HL-60 (cell line): ENCODE measurements at regions not wholly inside any gene's neighbourhood (a gene's known extent, or its start where the extent isn't known, plus 50 kb on each side); places are given as distances from the start of the nearest gene placed in this dataset.

Experiments
- GABPA ChIP-seq: IDR thresholded peaks from 2 replicates; pipeline ENCODE4 v1.6.1; 2012; ENCODE audit warnings: low read depth
- POLR2AphosphoS5 ChIP-seq: IDR thresholded peaks from 2 replicates; pipeline ENCODE4 v1.6.1; 2012; ENCODE audit warnings: low read depth
- TF ChIP-seq, protein P1 (sequence below): IDR thresholded peaks from one replicate; pipeline ENCODE4 v1.5.1; 2011; ENCODE audit warnings: low read length, control low read depth, inconsistent platforms; ENCODE audit not compliant: insufficient read depth
- TF ChIP-seq, protein P2 (sequence below): IDR thresholded peaks from 2 replicates; pipeline ENCODE4 v1.6.1; 2012; ENCODE audit warnings: low read depth; ENCODE audit not compliant: insufficient replicate concordance

DNA sequence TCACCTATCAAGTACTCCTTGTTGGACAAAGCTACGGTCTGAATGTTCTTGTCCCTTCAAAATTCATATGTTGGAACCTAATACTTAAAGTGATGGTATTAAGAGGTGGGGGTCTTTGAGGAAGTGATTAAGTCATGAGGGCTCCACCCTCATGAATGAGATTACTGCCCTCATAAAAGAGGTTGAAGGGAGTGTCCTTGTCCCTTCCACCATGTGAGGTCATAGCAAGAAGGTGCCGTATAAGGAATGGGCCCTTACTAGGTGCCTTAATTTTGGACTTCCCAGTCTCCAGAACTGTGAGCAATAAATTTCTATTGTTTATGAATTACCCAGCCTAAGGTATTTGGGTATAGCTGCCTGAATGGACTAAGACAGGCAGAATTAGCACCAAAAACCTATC is 191.1 kb upstream of the NUDT4 start:
- TF ChIP-seq, protein P1, sequence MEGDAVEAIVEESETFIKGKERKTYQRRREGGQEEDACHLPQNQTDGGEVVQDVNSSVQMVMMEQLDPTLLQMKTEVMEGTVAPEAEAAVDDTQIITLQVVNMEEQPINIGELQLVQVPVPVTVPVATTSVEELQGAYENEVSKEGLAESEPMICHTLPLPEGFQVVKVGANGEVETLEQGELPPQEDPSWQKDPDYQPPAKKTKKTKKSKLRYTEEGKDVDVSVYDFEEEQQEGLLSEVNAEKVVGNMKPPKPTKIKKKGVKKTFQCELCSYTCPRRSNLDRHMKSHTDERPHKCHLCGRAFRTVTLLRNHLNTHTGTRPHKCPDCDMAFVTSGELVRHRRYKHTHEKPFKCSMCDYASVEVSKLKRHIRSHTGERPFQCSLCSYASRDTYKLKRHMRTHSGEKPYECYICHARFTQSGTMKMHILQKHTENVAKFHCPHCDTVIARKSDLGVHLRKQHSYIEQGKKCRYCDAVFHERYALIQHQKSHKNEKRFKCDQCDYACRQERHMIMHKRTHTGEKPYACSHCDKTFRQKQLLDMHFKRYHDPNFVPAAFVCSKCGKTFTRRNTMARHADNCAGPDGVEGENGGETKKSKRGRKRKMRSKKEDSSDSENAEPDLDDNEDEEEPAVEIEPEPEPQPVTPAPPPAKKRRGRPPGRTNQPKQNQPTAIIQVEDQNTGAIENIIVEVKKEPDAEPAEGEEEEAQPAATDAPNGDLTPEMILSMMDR, result no peak
- TF ChIP-seq POLR2AphosphoS5 (no peak), GABPA (no peak)
- TF ChIP-seq, protein P2, sequence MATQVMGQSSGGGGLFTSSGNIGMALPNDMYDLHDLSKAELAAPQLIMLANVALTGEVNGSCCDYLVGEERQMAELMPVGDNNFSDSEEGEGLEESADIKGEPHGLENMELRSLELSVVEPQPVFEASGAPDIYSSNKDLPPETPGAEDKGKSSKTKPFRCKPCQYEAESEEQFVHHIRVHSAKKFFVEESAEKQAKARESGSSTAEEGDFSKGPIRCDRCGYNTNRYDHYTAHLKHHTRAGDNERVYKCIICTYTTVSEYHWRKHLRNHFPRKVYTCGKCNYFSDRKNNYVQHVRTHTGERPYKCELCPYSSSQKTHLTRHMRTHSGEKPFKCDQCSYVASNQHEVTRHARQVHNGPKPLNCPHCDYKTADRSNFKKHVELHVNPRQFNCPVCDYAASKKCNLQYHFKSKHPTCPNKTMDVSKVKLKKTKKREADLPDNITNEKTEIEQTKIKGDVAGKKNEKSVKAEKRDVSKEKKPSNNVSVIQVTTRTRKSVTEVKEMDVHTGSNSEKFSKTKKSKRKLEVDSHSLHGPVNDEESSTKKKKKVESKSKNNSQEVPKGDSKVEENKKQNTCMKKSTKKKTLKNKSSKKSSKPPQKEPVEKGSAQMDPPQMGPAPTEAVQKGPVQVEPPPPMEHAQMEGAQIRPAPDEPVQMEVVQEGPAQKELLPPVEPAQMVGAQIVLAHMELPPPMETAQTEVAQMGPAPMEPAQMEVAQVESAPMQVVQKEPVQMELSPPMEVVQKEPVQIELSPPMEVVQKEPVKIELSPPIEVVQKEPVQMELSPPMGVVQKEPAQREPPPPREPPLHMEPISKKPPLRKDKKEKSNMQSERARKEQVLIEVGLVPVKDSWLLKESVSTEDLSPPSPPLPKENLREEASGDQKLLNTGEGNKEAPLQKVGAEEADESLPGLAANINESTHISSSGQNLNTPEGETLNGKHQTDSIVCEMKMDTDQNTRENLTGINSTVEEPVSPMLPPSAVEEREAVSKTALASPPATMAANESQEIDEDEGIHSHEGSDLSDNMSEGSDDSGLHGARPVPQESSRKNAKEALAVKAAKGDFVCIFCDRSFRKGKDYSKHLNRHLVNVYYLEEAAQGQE, result no peak
